Stimulated activated CD8-positive, alpha-beta memory T cell treated with anti-CD3 and anti-CD28 coated beads, Interleukin-7, amount 100 ng/mL, for 48 hours (primary cell): ENCODE measurements at regions not wholly inside any gene's neighbourhood (a gene's known extent, or its start where the extent isn't known, plus 50 kb on each side); places are given as distances from the start of the nearest gene placed in this dataset.
"Not testable (repeated sequence)": the region's sequence is repeated elsewhere in the genome, so short reads cannot be mapped to it uniquely, and the experiment has no call there.

Experiments used
- DNase-seq, 2 donors: peaks; one replicate each; pipeline ENCODE4 v3.0.0-alpha.2; 2020; ENCODE audit warnings: low read depth in 1 of 2; ENCODE audit errors: extremely low read depth in 1 of 2

DNA sequence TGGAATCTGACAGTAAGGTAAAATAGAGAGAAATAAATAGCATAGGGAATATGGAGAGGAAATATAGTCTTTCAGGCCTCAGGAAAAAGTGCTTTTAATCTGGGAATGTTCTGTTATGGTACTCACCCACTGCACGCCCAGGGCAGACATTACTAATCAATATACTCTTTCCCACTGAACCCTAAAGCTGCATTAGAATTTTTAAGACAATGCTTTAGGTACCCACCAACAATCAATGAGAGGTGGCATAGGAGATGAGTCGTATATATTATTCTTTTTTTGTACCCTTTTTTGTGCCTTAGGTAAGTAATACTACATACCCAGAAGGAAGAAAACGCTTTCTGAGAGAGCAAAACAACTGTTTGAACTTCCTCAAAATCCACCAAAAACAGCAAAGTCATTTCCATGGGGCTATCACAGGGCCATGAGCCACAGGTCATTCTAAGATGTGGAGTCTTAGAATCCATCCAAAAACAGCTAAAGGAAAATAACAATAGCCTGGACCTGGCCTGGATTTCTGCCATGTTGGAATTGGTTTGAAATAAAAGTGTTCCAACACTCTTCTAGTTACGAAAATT is 542.1 kb downstream of the XYLT1 start:
- DNase-seq, result no peak

DNA sequence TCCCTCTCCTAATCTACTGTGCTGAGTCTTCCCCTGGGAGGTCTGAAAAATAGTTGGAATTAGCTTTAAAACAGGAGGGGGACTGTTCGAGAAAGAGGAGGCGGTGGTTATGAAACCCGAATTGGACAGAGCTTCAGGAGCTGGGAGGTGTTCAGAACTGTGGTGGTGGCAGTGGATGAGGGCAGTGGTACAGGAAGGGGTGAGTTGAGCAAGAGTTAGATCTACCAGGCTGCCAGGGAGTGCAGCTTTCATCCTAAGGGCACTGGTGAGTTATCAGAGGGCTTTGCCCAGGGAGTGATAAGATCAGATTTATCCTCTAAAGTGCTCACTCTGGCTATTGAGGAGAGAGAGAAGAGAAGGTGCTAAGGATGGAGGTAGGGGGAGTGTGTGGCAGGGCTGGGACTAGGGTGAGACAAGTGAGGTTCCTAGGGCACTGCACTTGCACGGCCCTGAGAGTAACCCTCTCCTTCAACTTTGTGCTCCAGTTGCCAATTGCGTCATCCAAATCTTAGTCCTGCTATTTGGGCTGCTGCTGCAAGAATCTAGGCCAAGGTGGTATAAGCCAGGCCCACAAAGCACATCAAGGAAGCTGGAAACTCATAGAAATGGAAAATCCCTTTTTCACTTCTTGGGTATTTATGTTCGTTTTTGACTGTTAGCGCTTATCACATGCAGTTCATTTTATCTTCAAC is 540.3 kb downstream of the XYLT1 start:
- DNase-seq, result no peak

DNA sequence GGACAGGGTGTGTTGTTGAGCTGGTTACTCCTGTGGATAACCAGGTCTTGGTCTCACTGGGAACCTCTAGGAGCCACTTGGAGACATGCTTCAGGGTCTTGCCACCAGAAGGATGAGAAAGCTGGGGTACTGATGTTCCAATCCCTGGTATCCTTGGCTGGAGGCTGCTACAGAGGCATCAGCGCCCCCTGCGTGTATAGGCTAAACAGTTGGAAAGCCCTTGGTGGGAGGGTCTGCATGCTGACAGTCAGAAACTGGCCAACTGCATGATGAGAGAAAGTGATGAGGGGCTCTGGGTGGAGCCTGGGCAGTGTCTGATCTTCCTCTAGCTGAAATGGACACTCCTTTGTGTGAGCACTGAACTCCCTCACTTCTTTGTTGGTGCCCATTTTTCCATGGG is 536.9 kb downstream of the XYLT1 start:
- DNase-seq, result no peak

DNA sequence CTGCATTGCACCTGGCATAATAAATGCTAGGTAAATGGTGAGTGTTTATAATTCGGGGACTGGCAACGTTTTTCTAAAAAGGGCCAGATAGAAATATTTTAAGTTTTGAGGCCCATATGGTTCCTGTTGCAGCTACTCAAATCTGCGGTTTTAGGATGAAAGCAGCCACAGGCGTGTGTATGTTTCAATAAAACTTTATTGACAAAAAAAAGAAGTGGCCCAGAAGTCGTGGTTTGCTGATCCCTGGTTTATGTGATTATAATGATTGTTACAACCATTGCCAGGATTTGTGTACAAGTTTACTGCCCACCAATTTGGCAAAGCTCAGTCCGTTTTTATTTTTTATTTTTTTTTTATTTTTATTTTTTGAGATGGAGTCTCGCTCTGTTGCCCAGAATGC is 536.1 kb downstream of the XYLT1 start:
- DNase-seq, result no peak

DNA sequence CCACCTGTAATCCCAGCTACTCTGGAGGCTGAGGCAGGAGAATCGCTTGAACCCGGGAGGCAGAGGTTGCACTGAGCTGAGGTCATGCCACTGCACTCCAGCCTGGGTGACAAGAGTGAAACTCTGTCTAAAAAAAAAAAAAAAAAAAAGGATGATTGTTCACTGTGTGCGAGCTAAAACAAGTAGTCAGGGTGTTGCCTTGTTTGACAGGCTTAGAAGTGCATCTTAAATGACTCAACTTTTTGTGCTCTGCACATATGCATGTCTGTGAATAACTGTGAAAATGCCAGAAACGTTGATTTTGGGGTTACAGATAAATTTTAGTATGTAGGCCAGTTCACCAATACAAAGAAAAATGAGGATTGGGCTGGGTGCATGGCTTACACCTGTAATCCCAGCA is 534.9 kb downstream of the XYLT1 start:
- not testable (repeated sequence) for DNase-seq

DNA sequence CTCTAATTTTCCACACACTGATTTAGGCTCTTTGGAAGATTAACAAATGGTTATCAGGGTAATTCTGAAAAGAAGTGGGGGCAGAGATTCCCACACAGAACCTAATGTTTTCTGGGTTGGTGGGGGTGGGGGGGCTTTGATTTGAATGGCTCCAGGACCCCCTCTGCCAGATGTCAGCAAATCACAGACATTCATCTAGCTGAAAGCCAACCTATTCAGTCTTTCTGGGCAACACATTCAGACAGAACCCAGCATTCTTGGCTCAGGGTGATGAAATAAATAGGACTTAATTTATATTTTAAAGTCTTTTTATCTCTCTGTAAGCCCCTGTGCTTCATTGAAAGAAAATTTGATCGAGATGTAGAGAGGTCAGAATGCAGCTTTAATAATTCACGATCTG is 533.2 kb downstream of the XYLT1 start:
- DNase-seq, result no peak

DNA sequence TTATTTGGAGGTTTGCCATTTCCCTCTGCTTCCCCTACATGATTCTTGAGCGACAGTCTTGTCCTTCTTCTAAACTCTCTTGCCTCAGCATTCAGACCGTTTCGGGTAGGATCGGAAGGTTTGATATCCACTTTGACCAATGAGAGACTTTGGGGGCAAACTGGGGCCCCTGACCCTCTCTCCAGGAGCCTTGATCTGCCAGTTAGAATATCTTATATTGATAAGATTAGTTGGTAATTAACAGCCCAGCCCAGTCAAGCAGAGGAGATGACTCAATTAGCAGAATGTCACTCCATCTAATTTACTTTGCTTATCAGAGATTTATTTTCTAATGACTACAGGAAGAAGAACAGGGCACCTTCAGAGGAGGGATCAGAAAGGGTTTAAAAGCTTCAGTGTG is 532.8 kb downstream of the XYLT1 start:
- no peak for DNase-seq

DNA sequence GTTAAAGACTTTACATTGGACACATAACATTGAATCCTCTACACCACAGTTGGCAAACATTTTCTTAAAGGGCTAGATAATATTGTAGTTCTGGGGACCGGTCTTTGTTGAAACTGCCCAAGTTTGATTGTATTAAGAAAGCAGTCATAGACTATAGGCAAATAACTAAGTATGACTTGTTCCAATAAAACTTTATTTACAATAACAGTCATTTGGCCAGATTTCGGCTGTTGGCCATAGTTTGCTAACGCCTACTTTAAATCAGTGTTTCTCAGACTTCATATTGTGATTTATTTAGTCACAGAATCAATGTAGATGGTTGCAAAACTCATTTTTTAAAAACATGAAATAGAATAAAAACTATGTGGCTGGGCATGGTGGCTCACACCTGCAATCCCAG is 531.8 kb downstream of the XYLT1 start:
- DNase-seq, result no peak

DNA sequence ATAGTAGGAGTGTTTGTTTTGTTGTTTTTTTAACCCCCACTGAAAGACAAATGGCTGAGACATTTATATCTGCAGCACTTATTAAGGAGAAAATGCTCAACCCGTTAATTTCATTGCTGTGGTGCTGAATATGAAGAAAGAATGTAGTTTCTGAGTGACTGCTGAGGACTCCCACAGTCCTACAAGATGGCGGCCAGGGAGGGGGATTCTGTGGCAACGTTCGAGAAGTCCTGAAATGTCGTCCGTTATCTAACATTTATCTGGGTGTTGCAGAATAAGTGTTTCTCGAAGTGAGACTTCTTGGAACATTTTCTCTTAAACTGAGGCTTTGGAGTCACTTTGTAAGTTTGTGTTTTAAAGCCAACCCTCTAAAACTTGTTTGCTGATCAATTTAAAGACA is 530.4 kb downstream of the XYLT1 start:
- no peak for DNase-seq

DNA sequence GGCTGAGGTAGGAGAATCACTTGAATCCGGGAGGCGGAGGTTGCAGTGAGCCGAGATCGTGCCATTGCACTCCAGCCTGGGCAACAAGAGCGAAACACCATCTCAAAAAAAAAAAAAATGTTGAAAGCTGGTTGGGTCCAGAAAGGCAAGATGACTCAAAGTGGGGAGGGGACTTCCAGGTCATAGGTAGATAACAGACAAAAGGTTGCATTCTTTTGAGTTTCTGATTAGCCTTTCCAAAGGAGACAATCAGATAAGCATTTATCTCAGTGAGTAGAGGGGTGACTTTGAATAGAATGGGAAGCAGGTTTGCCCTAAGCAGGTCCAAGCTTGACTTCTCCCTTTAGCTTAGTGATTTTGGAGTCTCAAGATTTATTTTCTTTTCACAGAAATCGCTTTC is 527.9 kb downstream of the XYLT1 start:
- not testable (repeated sequence) for DNase-seq

DNA sequence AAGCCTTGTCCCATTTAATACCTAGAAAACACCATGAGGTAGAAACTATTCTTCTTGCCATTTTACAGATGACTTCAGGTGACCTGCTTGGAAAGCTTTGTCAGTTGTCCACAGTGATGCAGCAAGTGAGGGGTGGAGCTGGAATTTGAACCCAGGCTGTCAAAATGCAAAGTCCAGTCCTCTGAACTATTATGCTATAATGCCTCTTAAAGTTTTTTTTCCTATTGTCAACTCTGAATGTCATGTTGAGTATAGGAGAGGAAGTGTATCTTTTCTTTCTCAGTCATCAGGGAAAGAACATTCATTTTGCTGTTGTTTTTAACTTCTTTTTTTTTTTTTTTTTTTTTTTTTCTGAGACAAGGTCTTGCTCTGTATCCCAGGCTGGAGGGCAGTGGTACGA is 525.6 kb downstream of the XYLT1 start:
- DNase-seq, result no peak

DNA sequence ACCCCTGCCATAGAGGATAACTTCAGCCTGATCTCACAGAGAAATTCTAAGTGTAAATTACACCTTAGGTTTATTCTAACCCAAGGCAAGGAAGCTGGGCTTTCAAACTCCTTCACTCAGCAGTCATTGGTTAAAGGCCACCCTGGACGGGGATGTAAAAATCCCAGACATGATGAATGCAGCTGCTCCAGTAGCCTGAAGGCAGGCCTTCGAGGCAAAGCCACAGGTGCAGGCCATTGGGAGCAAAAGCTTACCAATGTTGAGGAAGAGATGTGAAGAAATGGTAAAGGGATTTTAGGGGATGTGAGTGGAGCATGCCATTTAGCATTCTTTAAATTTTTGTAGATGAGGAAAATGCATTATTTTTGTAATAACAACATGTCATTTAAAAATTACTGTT is 514.4 kb downstream of the XYLT1 start:
- DNase-seq, result no peak

DNA sequence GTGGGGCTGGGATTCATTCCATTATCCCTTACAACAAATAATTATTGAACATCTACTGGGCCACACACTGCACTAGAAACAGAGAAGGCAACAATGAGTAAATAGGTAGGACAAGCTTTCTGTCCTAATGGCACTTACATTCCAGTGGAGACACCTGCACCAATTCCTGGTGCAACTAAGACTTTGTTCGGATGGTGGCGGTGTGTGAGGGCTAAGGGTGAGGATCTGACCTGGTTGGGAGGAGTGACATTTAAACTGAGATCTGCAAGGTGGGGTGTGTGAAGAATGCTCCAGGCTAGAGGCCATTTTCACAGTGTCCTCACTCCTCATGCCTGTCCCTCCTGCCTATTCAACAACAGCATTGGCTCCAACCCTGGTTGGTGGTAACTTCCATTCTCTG is 510.0 kb downstream of the XYLT1 start:
- no peak for DNase-seq

DNA sequence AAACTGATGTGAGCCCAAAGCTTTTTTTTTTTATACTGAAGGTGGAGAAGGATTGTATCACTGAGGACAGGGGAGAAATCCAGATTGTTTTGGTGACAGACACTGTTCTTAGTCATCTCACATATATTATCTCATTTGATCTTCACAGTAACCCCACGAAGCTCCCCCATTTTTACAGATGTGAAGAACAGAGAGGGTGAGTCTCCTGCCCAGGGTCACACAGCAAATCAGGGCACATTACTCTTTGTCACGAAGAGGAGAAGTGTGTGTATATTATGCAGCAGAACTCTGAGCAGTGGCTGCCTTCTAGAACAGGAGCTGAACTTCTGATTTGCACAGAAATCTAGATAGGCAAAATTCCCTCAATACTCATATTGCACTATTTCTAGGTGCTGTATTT is 504.3 kb downstream of the XYLT1 start:
- no peak for DNase-seq

DNA sequence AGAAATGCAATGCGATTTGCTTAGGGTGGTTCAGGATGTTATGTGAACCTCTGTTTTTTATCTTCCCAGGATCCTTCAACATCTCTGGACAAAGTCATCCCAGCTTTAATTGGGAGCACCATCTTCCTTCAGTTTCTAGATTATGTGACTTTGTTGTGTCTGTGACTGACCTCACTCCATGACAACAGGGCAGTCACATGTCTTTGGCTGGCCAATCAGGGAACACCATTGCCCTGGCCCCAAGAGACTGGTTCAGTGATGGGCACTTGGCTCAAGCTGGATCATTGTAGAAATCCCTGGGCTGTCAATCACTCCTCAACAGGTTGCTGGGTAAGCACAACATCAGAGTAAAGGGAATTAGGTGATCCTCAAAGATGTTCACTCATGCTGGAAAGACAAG is 499.7 kb downstream of the XYLT1 start:
- DNase-seq, result no peak

DNA sequence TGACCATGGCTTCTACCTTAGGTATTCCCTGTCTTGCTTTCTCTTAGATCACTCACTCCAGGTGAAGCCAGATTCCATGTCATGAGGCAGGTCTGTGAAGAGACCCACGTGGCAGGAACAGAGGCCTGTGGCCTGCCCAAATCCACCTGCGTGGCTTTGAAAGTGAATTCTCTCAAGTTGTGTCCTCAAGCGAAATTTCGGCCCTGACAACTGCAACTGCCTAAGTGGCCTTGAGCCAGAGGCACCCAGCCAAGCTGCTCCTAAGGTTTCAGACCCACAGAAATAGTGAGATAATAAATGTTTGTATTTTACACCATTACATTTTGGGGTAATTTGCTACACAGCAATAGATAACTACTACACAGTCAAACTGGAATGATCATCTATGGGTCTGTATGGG is 497.9 kb downstream of the XYLT1 start:
- no peak for DNase-seq

DNA sequence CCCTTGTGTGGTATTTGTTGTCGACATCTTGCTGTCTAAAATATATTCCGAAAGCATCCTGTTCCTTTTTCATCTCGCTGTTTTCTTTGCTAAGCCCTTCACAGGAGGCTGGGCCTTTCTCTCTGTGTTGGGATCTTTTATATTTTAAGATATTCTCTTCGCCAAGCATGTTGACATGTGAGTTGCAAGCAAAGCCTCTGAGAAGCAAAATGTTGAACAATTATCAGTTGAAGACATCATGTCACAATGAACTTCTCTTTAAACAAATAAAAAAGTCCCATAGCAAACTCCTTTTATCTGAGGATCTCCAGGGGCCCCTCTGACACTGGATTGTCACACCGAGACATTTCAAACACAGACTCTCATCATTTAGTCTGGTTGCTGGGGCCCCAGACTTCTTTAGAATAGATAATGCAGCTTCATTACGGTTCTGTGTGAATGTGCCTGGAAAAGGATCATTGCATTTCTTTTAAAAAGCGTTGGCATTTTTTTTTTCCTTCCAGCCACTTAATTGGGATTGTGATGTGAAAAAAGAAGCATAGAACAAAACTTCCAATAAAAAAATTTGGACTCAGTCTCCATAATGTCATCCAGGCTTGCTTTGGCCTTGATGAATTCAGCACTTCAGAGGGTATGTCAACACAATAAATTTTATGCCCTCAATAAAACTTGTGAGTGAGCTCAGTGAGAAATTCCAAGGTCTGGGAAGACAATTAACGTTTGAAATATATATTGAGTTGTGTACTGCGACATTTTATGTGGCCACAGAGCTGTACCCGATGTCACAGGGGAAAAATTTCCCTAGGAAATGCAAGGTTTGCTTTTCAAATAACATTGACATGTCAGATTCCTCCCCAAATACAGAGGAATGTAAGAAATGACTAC is 496.8 kb downstream of the XYLT1 start:
- DNase-seq, result no peak

DNA sequence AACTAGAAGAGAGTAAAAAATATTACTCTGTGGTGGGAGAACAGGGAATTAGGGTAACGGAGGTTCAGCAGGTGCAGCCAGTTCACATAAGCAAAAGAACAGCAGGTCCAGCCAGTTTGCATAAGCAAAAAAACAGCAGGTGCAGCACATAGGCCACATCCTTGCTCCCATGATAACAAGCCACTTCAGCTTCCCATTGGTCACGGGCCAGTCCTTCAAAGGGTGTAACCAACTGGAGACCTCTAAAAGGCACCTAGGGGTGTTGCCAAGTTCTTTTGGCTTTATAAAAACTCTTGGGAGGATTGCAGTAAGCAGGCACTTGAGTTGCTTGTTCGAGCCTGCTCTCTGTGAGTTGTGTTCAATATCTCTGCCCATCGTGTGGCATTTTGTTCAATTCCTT is 488.1 kb downstream of the XYLT1 start:
- DNase-seq, result no peak

DNA sequence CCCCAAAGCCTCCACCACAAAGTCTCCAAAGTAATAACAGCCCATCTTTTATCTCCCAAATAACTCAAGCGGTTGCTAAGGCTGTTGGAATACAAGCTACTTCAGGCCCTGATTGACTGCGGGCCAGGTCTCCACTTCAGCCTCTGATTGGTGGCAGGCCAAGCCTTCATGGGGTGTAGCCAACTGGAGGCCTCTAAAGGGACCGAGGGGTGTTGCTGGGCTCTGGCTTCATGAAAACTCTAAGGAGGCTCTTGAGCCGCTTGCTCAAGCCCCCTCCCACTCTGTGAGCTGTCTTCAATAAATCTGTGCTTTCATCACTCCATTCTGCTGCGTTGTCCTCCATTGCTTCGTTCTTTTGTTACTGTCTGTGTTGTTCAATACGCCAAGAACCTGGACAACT is 487.2 kb downstream of the XYLT1 start:
- DNase-seq, result no peak

DNA sequence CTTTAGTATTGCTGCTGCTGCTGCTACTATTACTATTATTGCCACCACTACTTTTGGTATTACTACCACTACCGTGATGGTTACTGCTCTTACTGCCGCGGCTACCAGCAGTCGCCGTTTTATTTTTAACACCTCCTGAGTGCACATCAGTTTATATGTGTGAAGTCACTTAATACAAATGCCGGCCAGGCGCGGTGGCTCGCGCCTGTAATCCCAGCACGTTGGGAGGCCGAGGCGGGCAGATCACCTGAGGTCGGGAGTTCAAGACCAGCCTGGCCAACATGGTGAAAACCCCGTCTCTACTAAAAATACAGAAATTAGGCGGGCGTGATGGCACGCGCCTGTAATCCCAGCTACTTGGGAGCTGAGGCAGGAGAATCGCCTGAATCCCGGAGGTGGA is 486.7 kb downstream of the XYLT1 start:
- not testable (repeated sequence) for DNase-seq

DNA sequence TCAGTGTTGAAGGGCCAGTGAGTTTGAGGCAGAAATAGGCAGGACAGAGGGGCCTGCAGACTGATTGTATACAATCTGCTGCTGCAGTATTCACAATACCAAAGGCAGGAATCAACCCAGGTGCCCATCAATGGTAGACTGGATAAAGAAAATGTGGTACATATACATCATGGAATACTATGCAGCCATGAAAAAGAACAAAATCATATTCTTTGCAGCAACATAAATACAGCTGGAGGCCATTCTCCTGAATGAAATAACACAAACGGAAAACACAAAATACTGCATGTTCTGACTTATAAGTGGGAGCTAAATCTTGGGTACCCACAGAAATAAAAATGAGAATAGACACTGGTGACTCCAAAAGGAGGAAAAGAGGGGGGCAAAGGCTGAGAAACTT is 485.1 kb downstream of the XYLT1 start:
- DNase-seq, result no peak

DNA sequence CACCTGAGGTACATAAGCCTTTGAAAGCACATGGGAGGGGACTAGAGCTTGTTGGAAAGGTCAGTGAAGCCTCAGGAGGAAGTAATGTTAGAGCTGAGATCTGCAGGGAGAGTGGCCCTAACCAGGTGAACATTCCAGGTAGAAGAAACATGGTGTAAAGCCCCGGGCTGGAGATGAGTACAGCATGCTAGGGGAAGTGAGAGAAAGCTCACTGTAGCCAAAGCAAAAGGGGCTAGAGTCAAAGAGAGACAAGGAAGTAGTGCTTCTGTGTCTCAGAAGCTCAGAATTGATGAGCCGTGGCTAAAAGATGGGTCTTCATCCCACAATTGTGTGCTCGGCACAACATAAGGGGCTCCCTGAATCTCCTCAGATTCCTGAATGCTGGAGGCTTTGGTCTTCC is 481.8 kb downstream of the XYLT1 start:
- no peak for DNase-seq
